IMR-90 (cell line): ENCODE measurements at regions not wholly inside any gene's neighbourhood (a gene's known extent, or its start where the extent isn't known, plus 50 kb on each side); places are given as distances from the start of the nearest gene placed in this dataset.
A peak's percentile ranks its signal among the peaks of the same experiment; 100 is the strongest.

Experiments
- ATAC-seq: fragments of 200-7000 bp; cut with Tn5 transposase; 2 replicates; pipeline ENCODE4 v1.9.1; 2020; ENCODE audit warnings: low read depth, mild to moderate bottlenecking, moderate library complexity
- BruUV-seq: library from RNA; stranded (reverse); fragments of 400-500 nt; replicated peaks from 2 replicates; lab custom pipeline; 2021; lab: Mats Ljungman, UMichigan
- CTCF ChIA-PET: fragments of 300-600 bp; formaldehyde crosslinking; extraction: SDS; loops from one replicate; lab custom pipeline; 2021; ENCODE audit warnings: antibody characterized with exemption; lab: Yijun Ruan, JAX
- POLR2A ChIA-PET: fragments of 300-600 bp; sonication (Branson Sonifier 250); formaldehyde crosslinking; loops from one replicate; lab custom pipeline; 2022; ENCODE audit warnings: antibody characterized with exemption; ENCODE audit not compliant: unreplicated experiment; lab: Charles Lee
- DNase-seq: peaks from one replicate; pipeline ENCODE4 v3.0.0; 2013
- H2AFZ ChIP-seq: replicated peaks from 2 replicates; pipeline ENCODE3; 2013; ENCODE audit warnings: low read length, mild to moderate bottlenecking; ENCODE audit not compliant: poor library complexity
- H2AK5ac ChIP-seq: 2 replicates; pipeline ENCODE4 v1.6.1; 2013; ENCODE audit warnings: low read depth, low read length, inconsistent platforms
- H2AK9ac ChIP-seq: replicated peaks from 2 replicates; pipeline ENCODE3; 2013; ENCODE audit warnings: mild to moderate bottlenecking, low read depth, low read length, moderate library complexity; ENCODE audit not compliant: poor library complexity
- H2BK120ac ChIP-seq: 2 replicates; pipeline ENCODE4 v1.6.1; 2013; ENCODE audit warnings: low read depth, low read length, inconsistent platforms
- H2BK15ac ChIP-seq: 3 replicates; pipeline ENCODE4 v1.6.1; 2013; ENCODE audit warnings: low read depth, low read length, inconsistent platforms
- H2BK20ac ChIP-seq: 2 replicates; pipeline ENCODE4 v1.6.1; 2013; ENCODE audit warnings: low read depth, mild to moderate bottlenecking, inconsistent platforms, low read length, moderate library complexity
- H2BK5ac ChIP-seq: 2 replicates; pipeline ENCODE4 v1.6.1; 2013; ENCODE audit warnings: mild to moderate bottlenecking, low read depth, low read length, inconsistent platforms; ENCODE audit not compliant: poor library complexity, severe bottlenecking
- H3K14ac ChIP-seq: replicated peaks from 2 replicates; pipeline ENCODE4 v1.6.1; 2013; ENCODE audit warnings: low read depth, low read length, inconsistent platforms
- H3K18ac ChIP-seq: 2 replicates; pipeline ENCODE4 v1.6.1; 2013; ENCODE audit warnings: low read depth, low read length, control low read depth
- H3K23ac ChIP-seq: 2 replicates; pipeline ENCODE4 v1.6.1; 2013; ENCODE audit warnings: low read depth, low read length, inconsistent platforms
- H3K27ac ChIP-seq: 2 replicates; pipeline ENCODE4 v1.5.1; 2013; ENCODE audit warnings: mild to moderate bottlenecking, control low read depth, low read length; ENCODE audit not compliant: insufficient read depth
- H3K27me3 ChIP-seq: 2 replicates; pipeline ENCODE4 v1.6.1; 2013; ENCODE audit warnings: low read length; ENCODE audit not compliant: control insufficient read depth, insufficient read depth
- H3K36me3 ChIP-seq: 2 replicates; pipeline ENCODE4 v1.6.1; 2013; ENCODE audit warnings: low read length, mixed read lengths; ENCODE audit not compliant: control insufficient read depth, insufficient read depth
- H3K4ac ChIP-seq: 2 replicates; pipeline ENCODE4 v1.6.1; 2013; ENCODE audit warnings: low read depth, low read length, inconsistent platforms
- H3K4me1 ChIP-seq: 2 replicates; pipeline ENCODE4 v1.6.1; 2013; ENCODE audit warnings: low read length, mixed read lengths; ENCODE audit not compliant: control insufficient read depth, insufficient read depth
- H3K4me2 ChIP-seq: 2 replicates; pipeline ENCODE4 v1.6.1; 2013; ENCODE audit warnings: low read depth, mild to moderate bottlenecking, control low read depth, low read length, moderate library complexity
- H3K4me3 ChIP-seq: 2 replicates; pipeline ENCODE4 v1.5.1; 2013; ENCODE audit warnings: low read depth, mild to moderate bottlenecking, control low read depth, low read length, moderate library complexity; ENCODE audit not compliant: insufficient read depth
- H3K56ac ChIP-seq: 2 replicates; pipeline ENCODE4 v1.6.1; 2013; ENCODE audit warnings: low read length, inconsistent platforms; ENCODE audit not compliant: insufficient read depth; ENCODE audit errors: extremely low read depth
- H3K79me1 ChIP-seq, 2 experiments: 2 replicates each; pipeline ENCODE4 v1.6.1; 2013; ENCODE audit warnings: low read length in 2 of 2, inconsistent platforms in 1 of 2, low read depth in 1 of 2
- H3K9ac ChIP-seq: 2 replicates; pipeline ENCODE4 v1.6.1; 2013; ENCODE audit warnings: low read depth, low read length, control low read depth
- H3K9me1 ChIP-seq: 2 replicates; pipeline ENCODE4 v1.6.1; 2013; ENCODE audit warnings: low read length, inconsistent platforms; ENCODE audit not compliant: insufficient read depth
- H3K9me3 ChIP-seq: 2 replicates; pipeline ENCODE4 v1.6.1; 2013; ENCODE audit warnings: low read length; ENCODE audit not compliant: control insufficient read depth, insufficient read depth
- H4K20me1 ChIP-seq: 2 replicates; pipeline ENCODE4 v1.6.1; 2013; ENCODE audit warnings: low read length, inconsistent platforms; ENCODE audit not compliant: insufficient read depth
- H4K5ac ChIP-seq: 2 replicates; pipeline ENCODE4 v1.6.1; 2013; ENCODE audit warnings: mild to moderate bottlenecking, low read depth, low read length, control low read depth
- H4K8ac ChIP-seq, 2 experiments: 2 replicates each; pipeline ENCODE4 v1.6.1; 2013; ENCODE audit warnings: low read depth in 2 of 2, low read length in 2 of 2, control low read depth in 1 of 2, inconsistent platforms in 1 of 2
- H4K91ac ChIP-seq: 2 replicates; pipeline ENCODE4 v1.6.1; 2013; ENCODE audit warnings: low read depth, low read length, inconsistent platforms; ENCODE audit not compliant: insufficient read depth
- BHLHE40 ChIP-seq: fragments of 150-350 bp; IDR thresholded peaks from 2 replicates; pipeline ENCODE4 v1.6.1; 2016; ENCODE audit warnings: mild to moderate bottlenecking, low read depth, low read length
- CEBPB ChIP-seq: IDR thresholded peaks from 2 replicates; pipeline ENCODE4 v1.6.1; 2012; ENCODE audit warnings: low read depth, low read length, improper control_type of control experiment
- SMC3 ChIP-seq: fragments of 150-350 bp; IDR thresholded peaks from 2 replicates; pipeline ENCODE4 v1.6.1; 2016; ENCODE audit warnings: low read depth, mild to moderate bottlenecking, antibody characterized with exemption, low read length, moderate library complexity
- dilution Hi-C: fragments of 300-500 bp; cut with HindIII; formaldehyde crosslinking; loops from one replicate; pipeline ENCODE4 v1.14.3; 2018; ENCODE audit warnings: low sequenced_read_pairs; ENCODE audit not compliant: unreplicated experiment
- in situ Hi-C: fragments of 300-500 bp; cut with MboI; formaldehyde crosslinking; loops from 3 replicates; pipeline ENCODE4 v1.14.3; 2019; ENCODE audit warnings: low sequenced_read_pairs, inconsistent platforms, mixed read lengths
- intact Hi-C: fragments of 100-400 bp; cut with micrococcal nuclease; formaldehyde crosslinking; loops from 2 replicates; pipeline ENCODE4 v1.10.0; 2022
- TF ChIP-seq, protein P1 (sequence below): fragments of 150-350 bp; IDR thresholded peaks from 2 replicates; pipeline ENCODE4 v1.6.1; 2016; ENCODE audit warnings: low read depth, mild to moderate bottlenecking, low read length, moderate library complexity, borderline replicate concordance
- TF ChIP-seq, protein P2 (sequence below): fragments of 150-350 bp; IDR thresholded peaks from 2 replicates; pipeline ENCODE4 v1.6.1; 2017; ENCODE audit warnings: mild to moderate bottlenecking, antibody characterized with exemption, low read length, low read depth

DNA sequence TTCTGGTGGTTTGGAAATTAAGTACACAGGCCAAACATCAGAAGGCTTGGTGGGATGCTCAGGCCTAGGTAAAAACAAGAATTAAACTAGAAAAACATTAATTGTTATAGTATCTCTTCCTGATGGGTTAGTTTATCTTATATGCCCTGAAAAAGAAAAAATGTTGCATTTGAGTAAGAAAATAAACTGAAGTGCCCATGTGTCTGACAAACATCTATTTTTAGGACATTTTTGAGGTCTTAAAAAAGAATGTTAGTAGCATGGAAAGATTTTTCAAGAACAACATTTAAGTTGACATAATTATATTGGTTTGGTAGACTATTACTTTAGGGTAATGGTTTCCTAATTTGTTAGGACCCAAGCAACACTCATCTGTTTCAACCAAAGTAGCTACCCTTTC is 140.1 kb upstream of the RND3 start:
- Histone ChIP-seq H2BK120ac (peak overlapping the region; percentile 64; the same call in 1 of the 2 replicates), H3K36me3 (no peaks in the 10 kb centered on the region), H3K56ac (no peak overlapping the region), H3K9me1 (0 out of 2 replicates have a peak, but pooled peaks cover 4% of the 10 kb centered on the region), H4K8ac (peak overlapping the region in 1 of 2 experiments; percentile 29; a peak in 1 of 4 replicates), H3K27ac (no peak overlapping the region), H3K27me3 (no peaks in the 10 kb centered on the region), H2AFZ (no peak overlapping the region), H3K4me2 (no peak overlapping the region), H2BK5ac (no peak overlapping the region), H4K91ac (no peak overlapping the region), H2BK20ac (peak overlapping the region; percentile 68; the same call in 1 of the 2 replicates), H3K14ac (peak overlapping the region; percentile 41; the same call in 1 of the 2 replicates), H2AK5ac (0 out of 2 replicates have a peak overlapping the region, but pooled peaks have one; percentile 45), H4K20me1 (no peaks in the 10 kb centered on the region), H3K23ac (0 out of 2 replicates have a peak overlapping the region, but pooled peaks have one; percentile 4), H2AK9ac (no peak overlapping the region), H4K5ac (no peak overlapping the region), H3K9ac (no peak overlapping the region), H3K4me3 (no peak overlapping the region), H3K9me3 (0 out of 2 replicates have a peak, but pooled peaks cover 2% of the 10 kb centered on the region), H3K4me1 (peaks cover 8% of the 10 kb centered on the region), H3K79me1 (no peaks in the 10 kb centered on the region), H3K4ac (peak overlapping the region; percentile 37; the same call in 1 of the 2 replicates), H2BK15ac (peak overlapping the region; percentile 9; the same call in 2 of the 3 replicates), H3K18ac (peak overlapping the region; percentile 22; the same call in 1 of the 2 replicates)
- ATAC-seq (no peak), DNase-seq (no peak)
- CTCF ChIA-PET = no interaction called here
- BruUV-seq = no TSS peak
- POLR2A ChIA-PET = no interaction called here
- in situ Hi-C loops (no loop called here), dilution Hi-C loops (no loop called here), intact Hi-C loops (loop anchor here (10.0 kb wide), 2 partner anchors 157 to 247 kb away; no protein-coding TSS in a partner anchor)
- no peak for TF ChIP-seq SMC3
- TF ChIP-seq BHLHE40 = no peak
- TF ChIP-seq, protein P1, sequence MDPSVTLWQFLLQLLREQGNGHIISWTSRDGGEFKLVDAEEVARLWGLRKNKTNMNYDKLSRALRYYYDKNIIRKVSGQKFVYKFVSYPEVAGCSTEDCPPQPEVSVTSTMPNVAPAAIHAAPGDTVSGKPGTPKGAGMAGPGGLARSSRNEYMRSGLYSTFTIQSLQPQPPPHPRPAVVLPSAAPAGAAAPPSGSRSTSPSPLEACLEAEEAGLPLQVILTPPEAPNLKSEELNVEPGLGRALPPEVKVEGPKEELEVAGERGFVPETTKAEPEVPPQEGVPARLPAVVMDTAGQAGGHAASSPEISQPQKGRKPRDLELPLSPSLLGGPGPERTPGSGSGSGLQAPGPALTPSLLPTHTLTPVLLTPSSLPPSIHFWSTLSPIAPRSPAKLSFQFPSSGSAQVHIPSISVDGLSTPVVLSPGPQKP = no peak
- TF ChIP-seq CEBPB = no peak
- TF ChIP-seq, protein P2, sequence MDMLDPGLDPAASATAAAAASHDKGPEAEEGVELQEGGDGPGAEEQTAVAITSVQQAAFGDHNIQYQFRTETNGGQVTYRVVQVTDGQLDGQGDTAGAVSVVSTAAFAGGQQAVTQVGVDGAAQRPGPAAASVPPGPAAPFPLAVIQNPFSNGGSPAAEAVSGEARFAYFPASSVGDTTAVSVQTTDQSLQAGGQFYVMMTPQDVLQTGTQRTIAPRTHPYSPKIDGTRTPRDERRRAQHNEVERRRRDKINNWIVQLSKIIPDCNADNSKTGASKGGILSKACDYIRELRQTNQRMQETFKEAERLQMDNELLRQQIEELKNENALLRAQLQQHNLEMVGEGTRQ = no peak
